Sigmoid colon (tissue), 6 donors: ENCODE measurements at regions not wholly inside any gene's neighbourhood (a gene's known extent, or its start where the extent isn't known, plus 50 kb on each side); places are given as distances from the start of the nearest gene placed in this dataset.

ENCODE experiments used
- DNase-seq: peaks from one replicate; pipeline ENCODE4 v3.0.0-alpha.2; 2019
- H3K27ac ChIP-seq, 4 donors: fragments of 200-600 bp; sonication (generic); one replicate each; pipeline ENCODE4 v1.5.1; 2016 to 2019; ENCODE audit warnings: mild to moderate bottlenecking in 1 of 4
- H3K27me3 ChIP-seq, 3 donors: fragments of 200-600 bp; sonication (generic); one replicate each; pipeline ENCODE4 v1.5.1; 2019; ENCODE audit warnings: mild to moderate bottlenecking in 1 of 3
- H3K36me3 ChIP-seq, 4 donors: fragments of 200-600 bp; sonication (generic); one replicate each; pipeline ENCODE4 v1.5.1; 2016 to 2019
- H3K4me1 ChIP-seq, 4 donors: fragments of 200-600 bp; sonication (generic); one replicate each; pipeline ENCODE4 v1.5.1; 2017 to 2019
- H3K4me3 ChIP-seq, 4 donors: fragments of 200-600 bp; sonication (generic); one replicate each; pipeline ENCODE4 v1.5.1; 2017 to 2019; ENCODE audit warnings: mild to moderate bottlenecking in 2 of 4, moderate library complexity in 1 of 4
- H3K9me3 ChIP-seq, 4 donors: fragments of 200-600 bp in 3 of 4; sonication (generic) in 3 of 4; one replicate each; pipeline versions ENCODE4 v1.5.1 to v1.6.1; 2013 to 2019
- CTCF ChIP-seq, 4 experiments: fragments of 450-650 bp in 3 of 4; fragments of 200-600 bp in 1 of 4; IDR thresholded peaks; one replicate each; pipeline ENCODE4 v1.5.1; 2016 to 2019; ENCODE audit warnings: antibody characterized with exemption in 4 of 4, mild to moderate bottlenecking in 3 of 4, moderate library complexity in 2 of 4
- EP300 ChIP-seq, 4 donors: sonication (generic); formaldehyde crosslinking; IDR thresholded peaks; one replicate each; pipeline ENCODE4 v1.6.1; 2017; ENCODE audit warnings: antibody characterized with exemption in 4 of 4
- POLR2A ChIP-seq, 2 donors: fragments of 450-650 bp; IDR thresholded peaks; one replicate each; pipeline ENCODE4 v1.6.1; 2016; ENCODE audit warnings: antibody characterized with exemption in 2 of 2, mild to moderate bottlenecking in 2 of 2, moderate library complexity in 2 of 2
- POLR2AphosphoS5 ChIP-seq, 4 donors: sonication (generic); formaldehyde crosslinking; IDR thresholded peaks; one replicate each; pipeline ENCODE4 v1.6.1; 2017; ENCODE audit warnings: antibody characterized with exemption in 4 of 4
- WGBS, 2 donors: extraction: QIAGEN DNeasy Blood & Tissue Kit; methylation state at CpG; one replicate each; pipeline ENCODE4 v1.1.7; 2013; 5-methylcytosine and 5-hydroxymethylcytosine counted together
- intact Hi-C: fragments of 100-400 bp; cut with DNase I; formaldehyde crosslinking; loops from one replicate; pipeline ENCODE4 v1.15.1; 2023
- donor health status: healthy with polysubstance abuse.
- donor health status: healthy.

- no peak overlapping the region for H3K27ac ChIP-seq
- no peaks in the 10 kb centered on the region for H3K4me1 ChIP-seq
- WGBS, 2 donors = 67 to 82% methylated on average over 4 of the region's 4 CpGs
- H3K36me3 ChIP-seq = no peaks in the 10 kb centered on the region
- no peak overlapping the region for H3K4me3 ChIP-seq
- DNase-seq = no peak
- no peaks in the 10 kb centered on the region for H3K9me3 ChIP-seq
- intact Hi-C loops = no loop called here
- H3K27me3 ChIP-seq = peaks cover 0 to 21% (median 9%) of the 10 kb centered on the region in 3 donors
- TF ChIP-seq EP300 (IDR thresholded peaks at IDR 0.05) (no peak), POLR2A (IDR thresholded peaks at IDR 0.05) (no peak), CTCF (IDR thresholded peaks at IDR 0.05) (no peak)
These were observed 241.6 kb downstream of the SNX10 start for GRCh38 chr7:26533217-26533616.

GRCh38 chr7:26534649-26535482, 243.2 kb downstream of the SNX10 start:
- H3K4me1 ChIP-seq = no peaks in the 10 kb centered on the region
- no peaks in the 10 kb centered on the region for H3K36me3 ChIP-seq
- intact Hi-C loops = no loop called here
- no peak for TF ChIP-seq EP300 (IDR thresholded peaks at IDR 0.05)
- TF ChIP-seq CTCF (IDR thresholded peaks at IDR 0.05) = no peak
- no peak for TF ChIP-seq POLR2AphosphoS5 (IDR thresholded peaks at IDR 0.05)
- TF ChIP-seq POLR2A (IDR thresholded peaks at IDR 0.05) = no peak
- DNase-seq = no peak
- H3K27me3 ChIP-seq = peaks cover 0 to 21% (median 9%) of the 10 kb centered on the region in 3 donors
- 31 to 52% methylated on average over 17 of the region's 17 CpGs for WGBS, 2 donors
- H3K4me3 ChIP-seq = no peak overlapping the region
- no peaks in the 10 kb centered on the region for H3K9me3 ChIP-seq
- H3K27ac ChIP-seq = no peak overlapping the region

GRCh38 chr7:26535483-26536007, 243.9 kb downstream of the SNX10 start:
- Histone ChIP-seq H3K4me3 (no peak overlapping the region), H3K27me3 (peaks cover 0 to 21% (median 9%) of the 10 kb centered on the region in 3 donors), H3K9me3 (no peaks in the 10 kb centered on the region), H3K36me3 (no peaks in the 10 kb centered on the region), H3K4me1 (no peaks in the 10 kb centered on the region), H3K27ac (no peak overlapping the region)
- no peak for DNase-seq
- intact Hi-C loops = no loop called here
- 69 to 85% methylated on average over 3 of the region's 3 CpGs for WGBS, 2 donors
- TF ChIP-seq POLR2AphosphoS5 (IDR thresholded peaks at IDR 0.05) (no peak), EP300 (IDR thresholded peaks at IDR 0.05) (no peak), POLR2A (IDR thresholded peaks at IDR 0.05) (no peak), CTCF (IDR thresholded peaks at IDR 0.05) (no peak)

- Histone ChIP-seq H3K4me3 (no peak overlapping the region), H3K9me3 (no peaks in the 10 kb centered on the region), H3K4me1 (no peaks in the 10 kb centered on the region), H3K27ac (no peak overlapping the region), H3K36me3 (no peaks in the 10 kb centered on the region), H3K27me3 (peaks cover 0 to 21% (median 14%) of the 10 kb centered on the region in 3 donors)
- TF ChIP-seq POLR2A (IDR thresholded peaks at IDR 0.05) (no peak), EP300 (IDR thresholded peaks at IDR 0.05) (no peak), POLR2AphosphoS5 (IDR thresholded peaks at IDR 0.05) (no peak), CTCF (IDR thresholded peaks at IDR 0.05) (no peak)
- 71 to 78% methylated on average over 7 of the region's 7 CpGs for WGBS, 2 donors
- no peak for DNase-seq
- intact Hi-C loops = no loop called here
These were observed 246.6 kb downstream of the SNX10 start for GRCh38 chr7:26538216-26538615.
